Prostate gland (tissue), 2 donors: ENCODE measurements at regions not wholly inside any gene's neighbourhood (a gene's known extent, or its start where the extent isn't known, plus 50 kb on each side); places are given as distances from the start of the nearest gene placed in this dataset.

Experiments
- CTCF ChIP-seq, 4 experiments: fragments of 200-600 bp in 2 of 4; fragments of 450-650 bp in 2 of 4; sonication (generic) in 2 of 4; IDR thresholded peaks; 1 replicate in 3 of 4; 2 replicates in 1 of 4; pipeline ENCODE4 v1.5.1; 2016 to 2019; ENCODE audit warnings: antibody characterized with exemption in 4 of 4, mild to moderate bottlenecking in 2 of 4, moderate library complexity in 2 of 4
- POLR2AphosphoS5 ChIP-seq: sonication (generic); formaldehyde crosslinking; IDR thresholded peaks from one replicate; pipeline ENCODE4 v1.6.1; 2017; ENCODE audit warnings: antibody characterized with exemption

GRCh38 chr14:47976139-47976538, 300.7 kb upstream of the MDGA2 start:
- no peak for TF ChIP-seq POLR2AphosphoS5
- no peak for TF ChIP-seq CTCF (IDR thresholded peaks at IDR 0.05)
